A673 (cell line): ENCODE measurements at regions not wholly inside any gene's neighbourhood (a gene's known extent, or its start where the extent isn't known, plus 50 kb on each side); places are given as distances from the start of the nearest gene placed in this dataset.

Experiments used
- BruUV-seq: library from RNA; stranded (reverse); fragments of 400-500 nt; replicated peaks from 2 replicates; lab custom pipeline; 2021; lab: Mats Ljungman, UMichigan
- CTCF ChIA-PET: fragments of 300-600 bp; sonication (Branson Sonifier 250); formaldehyde crosslinking; loops from one replicate; lab custom pipeline; 2022; ENCODE audit warnings: antibody characterized with exemption; lab: Charles Lee
- POLR2A ChIA-PET: fragments of 300-600 bp; sonication (Branson Sonifier 250); formaldehyde crosslinking; loops from one replicate; lab custom pipeline; 2022; ENCODE audit warnings: antibody characterized with exemption; ENCODE audit not compliant: low non-redundant PET; lab: Charles Lee
- DNase-seq: peaks from one replicate; pipeline ENCODE4 v3.0.0-alpha.2; 2015; ENCODE audit warnings: low spot score
- H3K27ac ChIP-seq: fragments of 200-600 bp; sonication (generic); 2 replicates; pipeline ENCODE4 v1.5.1; 2016; ENCODE audit warnings: mixed run types, low read depth, mild to moderate bottlenecking, mixed read lengths, antibody characterized with exemption, low read length; ENCODE audit not compliant: poor library complexity, severe bottlenecking
- H3K27me3 ChIP-seq: fragments of 200-600 bp; sonication (generic); replicated peaks from 2 replicates; pipeline ENCODE4 v1.6.1; 2017; ENCODE audit warnings: mixed run types, low read depth, mild to moderate bottlenecking, mixed read lengths, antibody characterized with exemption, low read length; ENCODE audit not compliant: insufficient read depth, poor library complexity
- H3K36me3 ChIP-seq: fragments of 200-600 bp; sonication (generic); 2 replicates; pipeline ENCODE4 v1.6.1; 2016; ENCODE audit warnings: mixed run types, mild to moderate bottlenecking, mixed read lengths, antibody characterized with exemption, low read length; ENCODE audit not compliant: insufficient read depth, poor library complexity, severe bottlenecking
- H3K4me1 ChIP-seq: fragments of 200-600 bp; sonication (generic); 2 replicates; pipeline ENCODE4 v1.6.1; 2017; ENCODE audit warnings: mixed run types, mild to moderate bottlenecking, mixed read lengths, antibody characterized with exemption, low read length; ENCODE audit not compliant: insufficient read depth, poor library complexity, severe bottlenecking
- H3K4me3 ChIP-seq: fragments of 200-600 bp; sonication (generic); 2 replicates; pipeline ENCODE4 v1.5.1; 2016; ENCODE audit warnings: low read depth, mixed run types, mild to moderate bottlenecking, mixed read lengths, low read length; ENCODE audit not compliant: poor library complexity, severe bottlenecking
- H3K9me3 ChIP-seq: fragments of 200-600 bp; sonication (generic); 2 replicates; pipeline ENCODE4 v1.6.1; 2016; ENCODE audit warnings: mixed run types, low read depth, mild to moderate bottlenecking, mixed read lengths, antibody characterized with exemption, low read length; ENCODE audit not compliant: poor library complexity, severe bottlenecking
- EZH2 ChIP-seq: fragments of 200-600 bp; sonication (generic); IDR thresholded peaks from 2 replicates; pipeline ENCODE4 v1.6.1; 2017; ENCODE audit warnings: borderline replicate concordance, low read depth, mild to moderate bottlenecking, mixed read lengths, antibody characterized with exemption, low read length; ENCODE audit not compliant: poor library complexity, severe bottlenecking
- intact Hi-C: fragments of 100-400 bp; cut with micrococcal nuclease; formaldehyde crosslinking; loops from one replicate; pipeline ENCODE4 v1.10.0; 2022; ENCODE audit not compliant: unreplicated experiment
- TF ChIP-seq, protein P1 (sequence below): fragments of 300-800, 200-600 bp; sonication (generic); conservative IDR thresholded peaks from 2 replicates; pipeline ENCODE4 v1.5.1; 2017; ENCODE audit warnings: low read depth, mild to moderate bottlenecking, antibody characterized with exemption, low read length, moderate library complexity, mixed read lengths

GRCh38 chr16:17728196-17728595 lies 257.4 kb upstream of the XYLT1 start:
- POLR2A ChIA-PET, result no interaction called here
- Histone ChIP-seq H3K36me3 (no peaks in the 10 kb centered on the region), H3K9me3 (peaks cover 16% of the 10 kb centered on the region), H3K27ac (no peak overlapping the region), H3K27me3 (no peaks in the 10 kb centered on the region), H3K4me3 (no peak overlapping the region), H3K4me1 (no peaks in the 10 kb centered on the region)
- no TSS peak for BruUV-seq
- TF ChIP-seq, protein P1, sequence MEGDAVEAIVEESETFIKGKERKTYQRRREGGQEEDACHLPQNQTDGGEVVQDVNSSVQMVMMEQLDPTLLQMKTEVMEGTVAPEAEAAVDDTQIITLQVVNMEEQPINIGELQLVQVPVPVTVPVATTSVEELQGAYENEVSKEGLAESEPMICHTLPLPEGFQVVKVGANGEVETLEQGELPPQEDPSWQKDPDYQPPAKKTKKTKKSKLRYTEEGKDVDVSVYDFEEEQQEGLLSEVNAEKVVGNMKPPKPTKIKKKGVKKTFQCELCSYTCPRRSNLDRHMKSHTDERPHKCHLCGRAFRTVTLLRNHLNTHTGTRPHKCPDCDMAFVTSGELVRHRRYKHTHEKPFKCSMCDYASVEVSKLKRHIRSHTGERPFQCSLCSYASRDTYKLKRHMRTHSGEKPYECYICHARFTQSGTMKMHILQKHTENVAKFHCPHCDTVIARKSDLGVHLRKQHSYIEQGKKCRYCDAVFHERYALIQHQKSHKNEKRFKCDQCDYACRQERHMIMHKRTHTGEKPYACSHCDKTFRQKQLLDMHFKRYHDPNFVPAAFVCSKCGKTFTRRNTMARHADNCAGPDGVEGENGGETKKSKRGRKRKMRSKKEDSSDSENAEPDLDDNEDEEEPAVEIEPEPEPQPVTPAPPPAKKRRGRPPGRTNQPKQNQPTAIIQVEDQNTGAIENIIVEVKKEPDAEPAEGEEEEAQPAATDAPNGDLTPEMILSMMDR, result no peak
- no peak for TF ChIP-seq EZH2
- DNase-seq, result no peak
- intact Hi-C loops, result no loop called here
- CTCF ChIA-PET, result no interaction called here

GRCh38 chr16:17724242-17724898 lies 253.6 kb upstream of the XYLT1 start:
- H3K36me3 ChIP-seq, result no peaks in the 10 kb centered on the region
- H3K4me1 ChIP-seq, result no peaks in the 10 kb centered on the region
- H3K27me3 ChIP-seq, result no peaks in the 10 kb centered on the region
- CTCF ChIA-PET, result no interaction called here
- DNase-seq, result no peak
- H3K9me3 ChIP-seq, result peaks cover 16% of the 10 kb centered on the region
- TF ChIP-seq, protein P1, result no peak
- no peak for TF ChIP-seq EZH2
- no peak overlapping the region for H3K4me3 ChIP-seq
- intact Hi-C loops, result no loop called here
- no peak overlapping the region for H3K27ac ChIP-seq
- BruUV-seq, result no TSS peak
- POLR2A ChIA-PET, result no interaction called here

DNA sequence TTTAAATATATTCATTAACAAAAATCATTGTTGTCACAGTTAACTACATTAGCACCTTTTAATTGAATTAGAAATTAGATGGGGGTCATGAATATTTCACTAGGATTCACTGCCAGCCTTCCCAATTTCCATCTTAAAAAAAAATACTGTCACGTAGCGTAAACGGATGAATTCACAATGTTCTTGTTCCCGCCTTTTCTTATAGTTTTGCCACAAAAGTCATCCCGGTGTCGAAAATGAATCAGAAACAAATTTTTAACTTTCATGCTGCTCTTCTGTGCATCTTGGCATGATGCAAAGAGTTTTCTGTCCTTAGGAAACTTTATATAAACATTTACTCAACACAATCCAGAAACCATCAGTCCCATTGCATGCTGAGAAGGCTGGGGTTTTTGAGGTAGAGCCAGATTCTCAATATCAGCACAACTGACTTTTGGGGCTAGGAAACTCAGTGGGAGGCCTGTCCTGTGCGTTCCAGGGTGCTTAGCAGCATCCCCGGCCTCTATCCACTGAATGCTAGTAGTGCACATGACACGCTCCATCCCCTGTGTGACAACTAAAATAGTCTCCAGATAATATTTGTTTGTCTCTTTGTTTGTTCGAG lies 252.9 kb upstream of the XYLT1 start:
- DNase-seq, result no peak
- Histone ChIP-seq H3K27me3 (no peaks in the 10 kb centered on the region), H3K27ac (no peak overlapping the region), H3K4me3 (no peak overlapping the region), H3K4me1 (no peaks in the 10 kb centered on the region), H3K36me3 (no peaks in the 10 kb centered on the region), H3K9me3 (peaks cover 15% of the 10 kb centered on the region)
- BruUV-seq, result no TSS peak
- no peak for TF ChIP-seq EZH2
- TF ChIP-seq, protein P1, result no peak
- CTCF ChIA-PET, result no interaction called here
- POLR2A ChIA-PET, result no interaction called here
- intact Hi-C loops, result no loop called here
